ENCODE measurements at regions not wholly inside any gene's neighbourhood (a gene's known extent, or its start where the extent isn't known, plus 50 kb on each side); places are given as distances from the start of the nearest gene placed in this dataset.

GRCh38 chr9:13648676-13649075 lies 369.2 kb upstream of the MPDZ start:
- no peak for DNase-seq (ENCODE audit: low read depth)
- TF ChIP-seq CTCF (IDR thresholded peaks at IDR 0.05; ENCODE audit: control insufficient read depth, extremely low read depth, insufficient read depth): no peak
- H3K4me3 ChIP-seq (ENCODE audit: low read depth, low read length): no peak overlapping the region

GRCh38 chr9:13648068-13648467 lies 368.6 kb upstream of the MPDZ start:
- H3K4me3 ChIP-seq (ENCODE audit: low read depth, low read length): no peak overlapping the region
- no peak for TF ChIP-seq CTCF (IDR thresholded peaks at IDR 0.05; ENCODE audit: control insufficient read depth, extremely low read depth, insufficient read depth)
- DNase-seq (ENCODE audit: low read depth): no peak

- H3K4me3 ChIP-seq (ENCODE audit: low read depth, low read length): no peak overlapping the region
- no peak for TF ChIP-seq CTCF (IDR thresholded peaks at IDR 0.05; ENCODE audit: control insufficient read depth, extremely low read depth, insufficient read depth)
- DNase-seq (ENCODE audit: low read depth): peak; percentile 30
These were observed 367.1 kb upstream of the MPDZ start for GRCh38 chr9:13646500-13647021.

GRCh38 chr9:13645557-13645956 lies 366.1 kb upstream of the MPDZ start:
- no peak for TF ChIP-seq CTCF (IDR thresholded peaks at IDR 0.05; ENCODE audit: control insufficient read depth, extremely low read depth, insufficient read depth)
- no peak overlapping the region for H3K4me3 ChIP-seq (ENCODE audit: low read depth, low read length)
- DNase-seq (ENCODE audit: low read depth): no peak

- H3K4me3 ChIP-seq (ENCODE audit: low read depth, low read length): no peak overlapping the region
- TF ChIP-seq CTCF (IDR thresholded peaks at IDR 0.05; ENCODE audit: control insufficient read depth, extremely low read depth, insufficient read depth): no peak
- DNase-seq (ENCODE audit: low read depth): no peak
These were observed 365.2 kb upstream of the MPDZ start for GRCh38 chr9:13644675-13645074.

- TF ChIP-seq CTCF (IDR thresholded peaks at IDR 0.05; ENCODE audit: control insufficient read depth, extremely low read depth, insufficient read depth): no peak
- no peak overlapping the region for H3K4me3 ChIP-seq (ENCODE audit: low read depth, low read length)
- DNase-seq (ENCODE audit: low read depth): no peak
These were observed 363.2 kb upstream of the MPDZ start for GRCh38 chr9:13642646-13643045.

- no peak for TF ChIP-seq CTCF (IDR thresholded peaks at IDR 0.05; ENCODE audit: control insufficient read depth, extremely low read depth, insufficient read depth)
- H3K4me3 ChIP-seq (ENCODE audit: low read depth, low read length): no peak overlapping the region
- no peak for DNase-seq (ENCODE audit: low read depth)
These were observed 349.6 kb upstream of the MPDZ start for GRCh38 chr9:13629067-13629466.
